HG03060 (cell line): ENCODE measurements at regions not wholly inside any gene's neighbourhood (a gene's known extent, or its start where the extent isn't known, plus 50 kb on each side); places are given as distances from the start of the nearest gene placed in this dataset.

Experiments
- ATAC-seq: cut with Tn5 transposase; IDR thresholded peaks from one replicate; pipeline ENCODE4 v1.9.1; 2021; ENCODE audit warnings: low read depth, moderate number of reproducible peaks; ENCODE audit not compliant: unreplicated experiment

DNA sequence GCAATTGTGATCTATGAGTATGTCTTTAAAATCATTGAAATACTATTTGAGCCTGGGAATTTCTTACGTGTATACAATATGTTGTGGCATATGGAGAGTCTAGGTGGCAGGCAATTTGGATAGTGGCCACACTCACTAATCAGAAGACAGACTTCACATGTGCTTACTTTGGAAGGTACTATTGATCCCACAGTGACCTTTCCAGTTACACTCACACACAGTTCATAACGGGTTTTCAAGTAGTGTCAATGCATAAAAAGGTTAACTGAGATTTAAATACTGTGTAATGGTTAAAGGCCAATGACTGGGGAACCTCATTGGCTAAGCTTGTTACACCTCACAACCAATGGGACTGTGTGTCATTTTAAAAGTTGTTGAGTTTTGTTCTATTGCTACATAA, 783.2 kb downstream of the RPA4 start:
- ATAC-seq, result no peak

DNA sequence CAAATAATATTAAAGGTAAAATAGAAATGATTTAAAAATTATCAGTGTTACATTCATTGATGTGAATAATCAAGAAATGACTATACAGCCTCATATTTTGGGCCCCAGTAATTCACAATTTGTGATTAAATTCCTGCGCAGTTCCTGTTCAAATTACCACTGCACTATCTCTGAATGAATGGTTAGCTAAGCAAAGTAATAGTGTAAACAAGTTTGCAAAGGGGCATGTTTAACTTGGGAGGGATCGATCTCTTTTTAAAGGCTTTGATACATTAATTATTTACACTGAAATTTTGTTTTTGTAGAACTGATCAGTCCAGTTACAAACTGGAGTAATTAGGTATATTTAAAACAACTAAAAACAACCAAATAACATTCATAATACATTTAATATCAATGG, 784.4 kb downstream of the RPA4 start:
- ATAC-seq, result no peak

DNA sequence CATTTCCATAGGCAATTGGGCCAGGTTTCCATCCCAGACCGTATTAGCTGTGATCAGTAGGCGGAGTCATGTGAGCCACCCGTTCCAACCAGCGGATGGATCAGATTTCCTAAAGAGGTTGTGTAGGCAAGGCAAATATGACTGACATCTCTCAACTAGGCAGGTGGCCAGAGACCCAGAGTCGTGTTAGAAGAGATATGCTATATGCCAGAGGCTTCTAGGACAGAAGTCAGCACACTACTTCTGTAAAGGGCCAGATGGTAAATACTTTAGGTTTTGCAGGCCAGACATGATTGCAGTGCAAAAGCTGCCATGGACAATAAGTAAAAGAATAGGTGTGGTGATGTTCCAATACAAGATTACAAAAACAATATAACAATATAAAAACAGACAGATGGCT, 788.4 kb downstream of the RPA4 start:
- no peak for ATAC-seq

DNA sequence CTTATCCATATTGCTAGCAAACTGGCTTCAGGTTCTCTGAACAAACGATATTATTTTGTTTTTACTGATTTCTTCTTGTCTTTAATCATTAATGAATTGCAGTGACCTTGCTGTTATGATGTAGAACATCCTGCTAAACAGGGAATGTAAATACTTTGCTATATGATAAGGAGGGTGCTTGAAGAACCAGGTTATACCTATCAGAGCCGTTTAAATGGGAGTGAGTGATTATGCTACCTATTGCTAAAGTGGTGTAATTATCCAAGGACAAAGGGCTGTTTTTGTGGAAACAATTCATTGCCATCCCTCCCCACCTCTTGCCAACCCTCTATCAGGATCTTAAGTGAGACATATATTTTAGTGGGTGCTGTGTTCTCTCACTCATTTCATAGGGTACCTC, 788.9 kb downstream of the RPA4 start:
- ATAC-seq, result no peak

DNA sequence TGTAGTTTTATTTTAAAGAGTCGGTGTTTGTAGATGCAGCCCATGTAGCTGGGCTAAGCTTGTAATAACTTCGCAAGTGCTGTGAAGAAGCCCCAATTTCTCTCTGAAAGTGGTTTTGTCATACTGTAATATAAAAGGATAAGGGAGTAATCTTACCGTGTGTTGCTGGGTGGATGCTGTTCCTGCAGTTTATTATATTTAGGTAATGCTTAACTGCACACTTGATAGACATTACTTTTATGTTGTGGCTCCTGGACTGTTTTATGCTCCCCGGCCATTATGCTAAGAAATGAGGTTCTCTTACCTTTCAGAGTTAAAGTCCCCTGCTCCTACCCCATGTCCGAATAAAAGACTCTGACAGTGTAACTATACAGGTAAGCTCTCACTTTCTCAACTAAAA, 789.4 kb downstream of the RPA4 start:
- ATAC-seq, result no peak

DNA sequence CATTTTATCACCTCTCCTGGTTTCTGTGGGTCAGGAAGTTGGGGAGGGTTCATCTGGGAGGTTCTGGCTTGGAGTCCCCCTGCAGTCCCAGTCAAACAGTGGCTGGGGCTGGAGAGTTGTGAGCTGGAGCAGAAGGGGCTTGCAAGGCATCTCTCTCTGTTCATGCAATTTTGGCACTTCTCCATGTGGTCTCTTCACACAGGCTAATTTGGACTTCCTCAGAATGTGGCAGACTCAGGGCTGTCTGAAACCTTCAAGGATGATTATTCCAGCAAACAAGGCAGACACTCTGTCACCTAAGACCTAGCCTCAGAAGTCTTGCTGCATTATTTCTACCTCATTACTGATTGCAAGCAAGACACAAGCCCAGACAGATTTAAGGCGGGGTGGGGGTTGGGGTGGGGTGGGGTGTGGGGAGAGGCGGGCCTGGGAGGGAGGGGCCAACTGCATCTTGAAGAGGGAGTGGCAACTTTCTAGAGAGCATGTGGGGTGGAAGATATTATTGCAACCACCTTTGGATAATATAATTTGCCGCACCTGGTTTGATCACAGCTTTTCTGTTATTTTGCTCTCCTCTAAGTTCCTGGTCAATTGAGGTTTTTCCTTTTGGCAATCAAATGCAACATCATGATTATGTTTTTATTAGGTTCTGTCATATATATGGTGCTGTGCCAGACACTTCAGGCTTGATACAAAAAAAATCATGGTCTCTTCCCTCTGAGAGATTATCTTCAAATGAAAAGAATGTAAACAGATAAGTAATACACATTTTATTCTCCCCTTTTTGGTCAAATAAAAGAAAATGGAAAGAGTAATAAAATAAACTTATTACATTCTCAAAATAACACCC, 799.5 kb downstream of the RPA4 start:
- no peak for ATAC-seq

DNA sequence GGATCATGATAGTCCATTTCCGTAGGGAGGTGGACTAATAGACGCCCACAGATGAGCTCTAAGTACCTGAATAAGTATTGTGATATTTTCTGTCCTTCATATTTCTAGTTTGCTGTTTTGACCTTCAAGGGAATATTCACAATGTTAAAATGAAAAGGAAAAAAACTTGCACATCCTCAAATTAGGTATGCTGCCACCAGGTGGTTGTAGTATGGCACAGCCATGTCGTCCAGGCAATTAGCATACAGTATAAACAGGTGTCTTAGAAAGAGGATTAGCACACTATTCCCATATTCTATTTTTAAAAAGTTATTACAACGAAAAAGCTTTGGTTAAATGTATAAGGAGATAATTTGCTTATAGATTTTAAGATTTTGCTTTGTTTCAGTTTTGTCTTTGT, 802.0 kb downstream of the RPA4 start:
- ATAC-seq, result no peak

DNA sequence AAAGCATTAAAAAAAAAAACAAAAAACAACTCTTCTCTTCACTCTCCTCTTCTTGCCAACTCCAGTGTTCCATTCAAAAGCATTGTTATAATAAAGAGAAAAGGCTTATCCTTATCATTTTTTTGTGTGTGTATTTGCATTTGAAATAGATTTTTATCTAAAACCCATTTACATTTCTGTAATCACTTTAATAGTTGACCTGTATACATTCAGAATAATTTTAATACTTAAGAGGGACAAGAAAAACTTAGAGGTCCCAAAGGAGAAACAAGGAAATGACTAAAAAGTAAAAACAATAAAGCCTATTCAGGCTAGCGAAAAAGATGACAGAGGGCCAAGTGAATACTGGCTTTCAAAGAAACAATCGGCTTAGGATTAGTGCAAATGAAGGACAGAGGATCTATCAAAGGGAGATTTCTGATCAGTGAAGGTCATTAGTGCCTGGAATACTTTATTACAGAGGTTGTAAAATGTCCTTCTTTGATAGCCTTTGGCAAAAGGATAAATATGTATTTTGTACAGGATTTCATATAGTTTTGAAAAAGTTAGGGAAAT, 808.3 kb downstream of the RPA4 start:
- ATAC-seq, result no peak

DNA sequence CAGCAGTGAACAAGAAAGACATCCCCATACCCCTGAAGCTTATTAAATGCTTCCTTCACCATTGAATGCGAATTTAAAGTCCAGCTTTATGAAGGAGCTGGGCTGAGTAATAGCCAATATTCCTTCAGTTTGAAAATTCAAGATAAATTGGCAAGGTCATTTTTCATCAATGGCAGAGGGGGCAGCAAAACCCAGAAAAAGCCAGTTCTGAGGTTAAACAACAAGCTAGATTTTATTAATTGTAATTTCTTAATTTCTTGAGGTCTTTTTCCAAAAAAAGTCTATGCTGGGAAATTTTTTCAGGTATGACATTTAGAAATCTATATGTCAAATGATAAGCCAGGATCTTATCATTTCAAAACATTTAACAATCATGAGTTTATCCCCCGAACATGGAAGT, 808.9 kb downstream of the RPA4 start:
- ATAC-seq, result no peak

DNA sequence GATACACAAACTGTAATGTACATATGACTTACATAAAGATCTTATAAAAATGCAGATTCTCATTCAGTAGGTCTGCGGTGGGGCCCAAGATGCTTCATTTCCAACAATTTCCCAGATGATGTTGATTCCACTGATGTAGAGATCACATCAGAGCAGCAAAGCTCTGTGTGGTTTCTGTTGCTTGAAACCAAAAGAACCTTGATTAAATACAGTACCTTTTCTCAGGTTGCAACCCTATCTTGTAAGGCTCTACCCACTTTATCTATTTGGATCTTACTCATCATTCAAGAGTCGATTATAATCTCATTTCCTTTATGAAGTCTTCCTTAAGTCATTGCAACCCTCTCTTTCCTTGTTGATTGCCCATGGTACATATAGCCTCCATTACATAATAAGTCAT, 816.8 kb downstream of the RPA4 start:
- ATAC-seq, result no peak

DNA sequence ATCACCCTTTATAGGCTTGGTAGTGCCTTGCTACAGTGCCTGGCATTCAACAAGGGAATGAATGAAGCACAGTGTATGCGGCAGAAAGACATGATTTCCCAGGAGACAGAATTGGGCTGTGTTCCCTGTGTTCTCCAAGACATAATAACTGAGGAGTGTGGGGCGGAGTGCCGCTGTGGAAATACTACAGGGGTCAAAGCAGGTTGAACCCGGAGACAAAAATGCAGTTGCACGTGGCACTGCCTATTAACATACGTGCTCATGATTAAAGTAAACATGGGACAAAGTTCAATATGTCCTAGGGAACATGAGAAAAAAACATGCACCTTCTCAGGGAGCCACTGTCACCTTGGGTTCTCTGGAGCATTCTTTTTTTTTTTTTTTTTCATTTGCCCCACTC, 820.8 kb downstream of the RPA4 start:
- ATAC-seq, result no peak

DNA sequence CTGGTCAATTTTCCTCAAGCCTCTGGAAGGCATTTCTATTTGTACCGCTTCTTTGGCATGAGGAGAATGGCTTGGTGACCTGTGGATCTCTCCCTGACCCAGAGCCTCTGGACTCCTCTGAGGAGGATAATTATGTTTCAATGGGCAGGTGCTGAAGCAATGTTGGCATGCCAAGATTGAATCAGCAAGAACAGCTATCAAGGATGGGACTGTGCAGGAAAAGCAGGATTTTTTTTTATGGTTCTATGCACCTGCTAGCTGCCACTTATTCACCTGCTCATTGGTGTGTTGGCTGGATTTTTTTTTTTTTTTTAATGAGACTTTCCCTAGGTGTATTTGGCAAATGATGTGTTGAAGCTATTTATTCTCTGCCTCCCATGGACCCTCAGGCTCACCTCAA, 821.2 kb downstream of the RPA4 start:
- ATAC-seq, result no peak

DNA sequence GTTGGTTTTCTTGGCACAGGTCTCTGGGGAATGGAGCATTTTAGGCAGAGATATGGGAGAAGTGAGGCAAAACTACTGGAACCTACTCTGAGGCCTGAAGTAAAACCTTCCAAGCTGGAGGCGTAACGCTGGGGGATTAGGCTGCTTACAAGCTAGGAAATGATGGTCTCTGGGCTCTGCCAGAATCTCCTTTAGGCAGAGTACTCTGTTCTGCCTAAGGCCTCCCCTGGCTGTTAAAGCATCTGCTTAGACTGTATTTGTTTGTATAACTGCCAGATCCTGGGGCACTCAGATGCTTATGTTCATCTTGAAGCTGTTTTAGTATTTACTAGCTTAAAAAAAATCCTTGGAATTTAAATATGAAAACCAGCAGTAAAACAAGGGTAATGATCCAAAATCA, 822.2 kb downstream of the RPA4 start:
- no peak for ATAC-seq

DNA sequence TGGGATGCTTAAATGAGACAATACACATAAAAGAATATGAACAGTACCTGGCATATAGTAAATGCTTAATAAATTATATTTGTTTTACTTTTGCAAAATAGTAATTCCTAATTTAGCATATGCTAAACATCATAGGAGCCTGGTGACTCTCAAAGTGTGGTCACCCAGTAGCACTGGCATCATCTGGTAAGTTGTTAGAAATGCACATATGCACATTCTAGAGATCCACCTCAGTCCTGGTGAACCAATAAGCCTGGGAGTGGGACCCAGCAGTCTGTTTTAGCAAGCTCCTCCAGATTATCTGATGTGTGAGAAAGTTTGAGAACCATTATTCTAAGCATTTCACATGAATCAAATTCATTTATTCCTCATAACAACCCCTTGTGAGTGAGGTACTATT, 830.4 kb downstream of the RPA4 start:
- ATAC-seq, result no peak

DNA sequence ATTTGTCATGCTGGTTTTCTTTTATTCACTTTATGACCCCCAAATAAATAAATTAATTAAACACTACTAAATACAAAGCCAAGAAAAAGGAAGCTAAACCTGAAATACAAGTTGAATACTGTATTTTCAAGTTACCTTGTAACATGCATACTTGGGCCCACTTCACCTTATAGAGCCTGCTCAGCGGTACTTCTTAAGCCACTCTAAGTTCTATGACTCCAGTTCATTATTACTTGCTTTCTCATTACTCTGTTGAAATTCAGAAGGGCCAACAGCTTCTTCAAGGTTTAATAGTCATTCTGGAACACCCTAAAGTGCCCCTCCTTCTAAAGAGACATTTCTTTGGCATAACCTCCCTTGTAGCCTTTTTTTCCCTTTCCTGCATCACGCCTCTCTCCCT, 844.5 kb downstream of the RPA4 start:
- no peak for ATAC-seq

DNA sequence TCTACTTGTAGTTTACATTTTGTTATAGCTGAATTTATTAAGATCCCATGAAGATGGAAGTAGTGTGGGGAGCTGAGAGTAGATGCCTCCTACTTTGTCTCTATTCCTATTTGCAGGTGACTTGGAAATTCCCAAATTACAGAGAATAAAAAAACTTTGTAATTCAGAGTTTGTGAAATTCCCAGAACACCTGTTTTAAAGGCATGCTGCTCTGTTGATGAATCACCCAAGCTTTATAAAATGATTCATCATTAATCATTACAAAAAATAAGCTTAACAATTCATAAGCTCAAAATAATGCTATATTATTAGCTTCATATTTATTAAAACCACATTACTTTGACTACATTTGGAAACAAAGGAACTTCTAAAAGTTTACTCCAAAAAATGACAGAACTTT, 856.3 kb downstream of the RPA4 start:
- no peak for ATAC-seq

DNA sequence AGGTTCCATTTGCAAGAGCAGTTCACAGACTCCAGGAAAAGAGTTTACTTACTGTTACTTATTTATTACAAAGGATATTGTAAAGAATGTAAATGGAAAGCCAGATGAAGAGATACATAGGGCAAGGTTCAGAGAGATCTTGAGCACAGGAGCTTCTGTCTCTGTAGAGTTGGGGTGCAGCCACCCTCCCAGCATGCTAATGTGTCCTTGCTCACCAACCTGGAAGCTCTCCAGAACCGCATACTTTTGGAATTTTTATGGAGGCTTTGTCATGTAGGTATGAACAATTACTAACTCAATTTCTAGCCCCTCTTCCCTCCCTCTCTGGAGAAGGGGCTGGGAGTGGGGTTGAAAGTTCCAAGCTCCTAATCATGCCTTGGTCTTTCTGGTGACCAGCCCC, 857.2 kb downstream of the RPA4 start:
- ATAC-seq, result no peak

DNA sequence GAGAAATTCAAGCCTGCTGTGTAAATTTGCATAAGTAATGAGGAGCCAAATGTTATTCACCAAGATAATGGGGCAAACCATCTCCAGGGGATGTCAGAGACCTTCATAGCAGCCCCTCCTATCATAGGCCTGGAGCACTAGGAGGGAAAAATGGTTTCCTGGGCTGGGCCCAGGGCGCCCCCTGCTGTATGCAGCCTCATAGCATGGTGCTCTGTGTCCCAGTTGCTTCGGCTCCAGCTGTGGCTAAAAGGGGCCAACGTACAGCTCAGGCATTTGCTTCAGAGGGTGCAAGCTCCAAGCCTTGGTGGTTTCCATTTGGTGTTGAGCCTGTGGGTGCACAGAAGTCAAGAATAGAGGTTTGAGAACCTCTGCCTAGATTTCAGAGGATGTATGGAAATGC, 859.3 kb downstream of the RPA4 start:
- no peak for ATAC-seq

DNA sequence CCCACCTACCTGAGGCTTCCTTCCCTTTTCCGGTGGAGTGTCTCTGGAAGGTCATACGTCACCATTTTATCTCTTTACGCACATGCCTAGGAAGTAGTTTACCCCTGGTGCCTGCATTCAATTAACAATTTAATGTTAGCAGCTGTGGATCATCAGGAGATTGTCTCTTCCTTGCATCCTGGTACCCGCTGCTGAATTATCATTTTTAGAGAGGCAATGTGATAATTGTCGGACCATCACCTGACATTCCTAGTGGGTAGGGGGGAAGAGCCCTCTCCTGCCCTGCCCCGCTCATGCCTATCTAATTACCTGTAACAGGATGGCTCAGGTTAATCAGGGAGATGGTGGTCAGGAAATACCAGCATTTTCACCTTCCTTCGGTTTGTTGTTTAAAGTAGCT, 863.6 kb downstream of the RPA4 start:
- no peak for ATAC-seq

DNA sequence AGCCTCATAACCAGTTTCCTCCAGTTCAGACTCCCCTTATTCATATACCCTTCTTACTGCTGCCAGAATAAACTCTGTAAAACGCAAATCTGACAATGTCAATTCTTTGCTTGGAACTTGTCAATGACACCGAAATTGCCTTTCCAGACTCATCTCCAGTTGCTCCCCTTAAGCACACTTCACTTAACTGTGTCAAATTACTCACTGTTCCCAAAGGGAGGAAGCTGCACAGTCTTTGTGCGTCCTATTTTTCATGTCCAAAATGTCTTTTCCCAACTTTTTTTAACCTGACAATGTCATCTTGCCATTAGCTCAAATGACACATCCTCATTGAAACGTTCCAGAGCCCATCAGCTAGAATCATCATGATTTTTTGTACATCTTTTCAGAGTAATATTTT, 867.3 kb downstream of the RPA4 start:
- ATAC-seq, result no peak

DNA sequence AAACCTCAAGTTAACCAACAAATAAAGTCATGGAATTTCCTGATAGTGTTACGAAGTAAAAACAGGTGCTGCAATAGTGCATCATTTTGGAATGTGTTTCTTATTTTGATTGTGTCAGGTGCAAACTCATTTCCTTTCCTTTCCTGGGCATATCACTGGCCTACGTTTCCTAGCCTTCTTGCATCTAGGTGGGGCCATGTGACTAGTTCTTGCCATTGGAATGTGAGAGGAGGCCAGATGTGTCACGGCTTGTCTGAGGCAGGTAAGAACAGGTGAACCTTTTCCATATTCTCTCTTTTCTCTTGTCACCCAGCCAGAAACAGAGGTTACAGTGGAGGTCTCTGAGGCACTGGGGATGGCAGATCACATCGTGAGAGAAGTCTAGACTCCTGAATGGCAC, 868.0 kb downstream of the RPA4 start:
- ATAC-seq, result no peak

DNA sequence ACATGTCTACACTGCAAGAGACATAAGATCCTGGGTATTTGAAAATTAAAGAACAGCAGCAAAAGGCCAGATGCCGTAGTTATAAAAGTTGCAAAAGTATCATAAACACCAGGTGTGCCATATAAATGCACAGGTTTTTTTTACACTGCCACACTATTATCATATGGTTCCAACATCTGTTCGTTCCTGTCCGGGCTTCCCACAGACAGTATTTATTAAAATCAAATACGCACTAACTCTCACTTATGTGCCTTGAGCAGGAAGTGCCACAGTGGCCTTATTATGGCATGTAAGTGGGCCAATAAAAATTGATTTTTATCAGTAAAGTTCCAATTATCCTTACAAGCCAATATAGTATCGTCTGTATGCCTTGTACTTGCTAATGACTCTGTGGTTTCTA, 873.2 kb downstream of the RPA4 start:
- ATAC-seq, result no peak

DNA sequence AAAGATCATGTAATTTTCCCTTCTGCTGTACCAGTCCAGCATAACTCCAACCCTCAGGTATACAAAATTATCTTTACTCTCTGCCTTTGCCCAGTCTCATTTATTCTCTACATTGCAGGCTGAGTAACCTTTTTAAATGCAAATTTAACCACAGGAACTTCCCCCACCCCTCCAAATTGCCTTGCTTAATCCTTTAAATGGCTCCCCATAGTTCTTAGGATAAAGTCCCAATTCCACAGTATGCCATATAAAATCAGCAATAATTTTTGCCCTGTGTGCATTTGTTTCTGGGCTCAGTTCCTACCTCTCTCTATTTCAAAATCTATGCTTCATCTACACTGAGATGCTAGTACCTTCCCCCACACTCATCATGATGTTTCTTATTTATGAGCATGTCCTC, 879.7 kb downstream of the RPA4 start:
- ATAC-seq, result no peak
